ENCODE measurements at regions not wholly inside any gene's neighbourhood (a gene's known extent, or its start where the extent isn't known, plus 50 kb on each side); places are given as distances from the start of the nearest gene placed in this dataset.
"Not testable (repeated sequence)": the region's sequence is repeated elsewhere in the genome, so short reads cannot be mapped to it uniquely, and the experiment has no call there.

DNA sequence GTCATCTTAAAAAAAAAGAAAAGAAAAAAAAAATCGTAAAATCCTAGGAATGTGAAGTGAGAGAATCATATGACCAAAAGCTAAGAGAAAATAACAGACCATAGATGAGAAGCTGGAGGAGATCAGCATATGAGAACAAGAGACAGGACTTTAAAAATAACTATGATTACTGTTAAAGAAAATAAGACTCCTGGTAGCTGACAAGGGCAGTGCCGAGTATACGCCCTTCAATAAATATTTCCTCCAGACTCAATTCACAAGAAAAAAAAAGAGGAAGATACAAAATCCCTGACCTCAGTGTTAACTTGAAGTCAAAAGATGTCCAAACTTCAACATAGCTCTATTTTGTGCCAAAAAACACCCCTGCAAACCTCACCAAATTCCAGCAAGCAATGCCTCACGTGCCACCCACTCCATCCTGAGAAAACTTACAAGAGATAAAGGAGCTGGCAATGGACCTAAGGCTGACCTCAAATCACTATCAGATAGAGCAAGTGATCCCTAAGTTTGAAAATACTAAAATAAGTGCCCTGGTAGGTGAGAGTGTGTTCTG, 817.2 kb downstream of the SOCS6 start:
- Mint-ChIP-seq H3K27me3 (peaks cover 7% of the 10 kb centered on the region), H3K27ac (no peak overlapping the region), H3K4me1 (no peaks in the 10 kb centered on the region), H3K36me3 (no peaks in the 10 kb centered on the region), H3K9me3 (no peaks in the 10 kb centered on the region), H3K4me3 (no peak overlapping the region)
- DNase-seq, result no peak

- no peaks in the 10 kb centered on the region for H3K4me1 Mint-ChIP-seq
- peaks cover 9% of the 10 kb centered on the region for H3K27me3 Mint-ChIP-seq
- no peak overlapping the region for H3K27ac Mint-ChIP-seq
- H3K9me3 Mint-ChIP-seq, result no peaks in the 10 kb centered on the region
- no peak overlapping the region for H3K4me3 Mint-ChIP-seq
- DNase-seq, result no peak
- H3K36me3 Mint-ChIP-seq, result no peaks in the 10 kb centered on the region
Observed at GRCh38 chr18:71105078-71105819, 816.4 kb downstream of the SOCS6 start.

GRCh38 chr18:71079606-71080005, 790.8 kb downstream of the SOCS6 start:
- DNase-seq, result no peak
- Mint-ChIP-seq H3K4me1 (no peaks in the 10 kb centered on the region), H3K9me3 (peaks cover 2% of the 10 kb centered on the region), H3K4me3 (no peak overlapping the region), H3K27me3 (no peaks in the 10 kb centered on the region), H3K27ac (no peak overlapping the region), H3K36me3 (no peaks in the 10 kb centered on the region)

DNA sequence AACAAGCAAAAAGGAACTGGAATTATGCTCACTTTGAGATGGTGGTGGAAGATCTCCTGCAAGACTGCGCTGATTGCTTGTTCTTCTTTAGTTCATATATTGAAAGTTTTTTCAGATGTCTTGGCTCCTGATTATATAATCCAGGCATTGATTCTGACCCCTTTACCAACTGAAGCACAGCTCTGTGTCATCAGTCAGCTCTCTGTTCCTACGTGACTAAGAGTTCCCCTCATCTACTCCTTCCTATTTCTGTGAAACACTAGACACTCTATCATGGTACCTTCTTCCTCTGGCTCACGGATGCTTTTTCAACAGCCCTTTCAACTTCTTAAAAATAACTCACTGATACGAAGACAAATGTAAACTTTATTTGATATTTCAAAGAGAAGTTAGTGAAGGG, 788.6 kb downstream of the SOCS6 start:
- Mint-ChIP-seq H3K36me3 (no peaks in the 10 kb centered on the region), H3K9me3 (no peaks in the 10 kb centered on the region), H3K4me1 (no peaks in the 10 kb centered on the region), H3K27me3 (no peaks in the 10 kb centered on the region), H3K4me3 (no peak overlapping the region), H3K27ac (no peak overlapping the region)
- no peak for DNase-seq

DNA sequence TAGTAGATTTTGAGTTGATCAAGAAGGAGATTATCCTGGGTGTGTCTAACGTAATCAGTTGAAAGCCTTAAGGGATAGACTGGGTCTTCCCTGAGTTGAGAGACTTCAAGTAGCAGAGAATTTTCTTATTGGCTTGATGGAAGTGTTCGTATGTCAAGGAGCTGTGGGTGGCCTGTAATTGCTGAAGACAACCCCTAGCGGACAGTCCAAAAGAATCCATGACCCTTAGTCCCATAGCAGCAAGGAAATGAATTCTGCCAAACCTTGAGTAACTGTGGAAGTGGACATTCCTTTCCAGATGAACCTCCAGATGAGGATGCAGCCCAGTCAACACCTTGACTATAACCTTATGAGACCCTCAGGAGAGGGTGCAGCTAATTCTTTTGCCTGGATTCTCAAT, 786.3 kb downstream of the SOCS6 start:
- Mint-ChIP-seq H3K27me3 (no peaks in the 10 kb centered on the region), H3K4me3 (no peak overlapping the region), H3K27ac (no peak overlapping the region), H3K36me3 (no peaks in the 10 kb centered on the region), H3K9me3 (no peaks in the 10 kb centered on the region), H3K4me1 (no peaks in the 10 kb centered on the region)
- DNase-seq, result no peak

GRCh38 chr18:71068338-71068737, 779.5 kb downstream of the SOCS6 start:
- Mint-ChIP-seq H3K4me1 (no peaks in the 10 kb centered on the region), H3K27me3 (no peaks in the 10 kb centered on the region), H3K36me3 (no peaks in the 10 kb centered on the region), H3K27ac (no peak overlapping the region), H3K9me3 (no peaks in the 10 kb centered on the region), H3K4me3 (no peak overlapping the region)
- no peak for DNase-seq

GRCh38 chr18:71049893-71050292, 761.0 kb downstream of the SOCS6 start:
- Mint-ChIP-seq H3K4me3 (no peak overlapping the region), H3K4me1 (no peaks in the 10 kb centered on the region), H3K9me3 (no peaks in the 10 kb centered on the region), H3K36me3 (no peaks in the 10 kb centered on the region), H3K27me3 (no peaks in the 10 kb centered on the region), H3K27ac (no peak overlapping the region)
- DNase-seq, result no peak

DNA sequence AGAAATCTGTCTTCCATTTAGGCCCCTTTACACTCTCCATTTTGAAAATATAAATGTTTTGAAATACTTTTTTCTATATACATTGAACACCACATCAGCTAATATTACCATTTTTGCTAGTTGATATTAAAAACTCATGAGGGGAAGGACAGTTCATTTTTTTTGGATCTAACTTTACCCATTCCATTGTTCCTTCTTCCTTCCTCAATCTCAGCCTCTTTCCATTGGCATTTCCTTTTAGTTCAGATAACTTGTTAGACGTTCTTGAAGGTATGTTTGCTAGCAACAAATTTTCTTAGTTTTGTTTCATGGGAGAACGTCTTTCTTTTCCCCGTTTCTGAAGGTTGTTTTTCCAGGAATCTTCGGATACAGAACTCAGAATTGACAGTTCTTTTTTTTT, 759.0 kb downstream of the SOCS6 start:
- Mint-ChIP-seq H3K36me3 (no peaks in the 10 kb centered on the region), H3K27me3 (no peaks in the 10 kb centered on the region), H3K9me3 (peaks cover 2% of the 10 kb centered on the region), H3K4me1 (no peaks in the 10 kb centered on the region), H3K27ac (no peak overlapping the region), H3K4me3 (no peak overlapping the region)
- DNase-seq, result no peak

DNA sequence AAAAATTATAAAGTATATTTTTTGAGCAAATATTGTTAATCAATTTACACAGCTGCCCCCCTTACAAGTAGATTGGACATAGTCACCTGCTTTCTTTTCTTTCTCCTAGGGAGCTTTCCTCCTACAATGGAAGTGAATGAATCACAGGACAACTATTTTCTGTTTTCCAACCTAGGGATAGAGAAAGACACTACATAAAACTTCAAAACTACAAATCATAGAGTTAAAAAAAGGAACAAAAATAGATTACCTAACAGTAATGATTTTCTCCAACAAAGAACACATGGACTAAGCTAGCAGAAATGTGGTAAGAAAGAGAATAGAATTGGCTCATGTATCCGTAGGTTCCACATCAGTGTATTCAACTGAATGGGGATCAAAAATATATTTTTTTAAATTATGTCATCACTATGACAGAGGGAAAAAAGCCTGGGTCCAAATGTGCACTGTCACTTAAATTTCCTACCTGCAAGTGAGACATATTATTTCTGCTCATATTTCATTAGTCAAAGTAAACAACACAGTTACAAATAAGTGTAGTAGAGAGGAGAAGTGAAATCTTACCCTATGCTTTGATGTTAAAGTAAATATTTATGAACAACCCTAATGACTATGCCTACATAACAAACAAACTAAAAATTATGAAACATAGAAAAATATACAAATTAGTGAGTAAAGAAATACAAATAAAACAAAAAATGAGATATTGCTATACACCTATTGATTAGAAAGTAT, 756.7 kb downstream of the SOCS6 start:
- peaks cover 2% of the 10 kb centered on the region for H3K9me3 Mint-ChIP-seq
- H3K4me3 Mint-ChIP-seq, result no peak overlapping the region
- H3K27me3 Mint-ChIP-seq, result no peaks in the 10 kb centered on the region
- no peak for DNase-seq
- H3K4me1 Mint-ChIP-seq, result no peaks in the 10 kb centered on the region
- H3K27ac Mint-ChIP-seq, result no peak overlapping the region
- H3K36me3 Mint-ChIP-seq, result no peaks in the 10 kb centered on the region

- DNase-seq, result no peak
- Mint-ChIP-seq H3K27ac (no peak overlapping the region), H3K27me3 (no peaks in the 10 kb centered on the region), H3K4me1 (no peaks in the 10 kb centered on the region), H3K36me3 (no peaks in the 10 kb centered on the region), H3K4me3 (no peak overlapping the region), H3K9me3 (peaks cover 2% of the 10 kb centered on the region)
Observed at GRCh38 chr18:71040161-71040560, 751.3 kb downstream of the SOCS6 start.

- H3K27ac Mint-ChIP-seq, result no peak overlapping the region
- no peak overlapping the region for H3K4me3 Mint-ChIP-seq
- no peak for DNase-seq
- no peaks in the 10 kb centered on the region for H3K36me3 Mint-ChIP-seq
- no peaks in the 10 kb centered on the region for H3K4me1 Mint-ChIP-seq
- H3K9me3 Mint-ChIP-seq, result no peaks in the 10 kb centered on the region
- H3K27me3 Mint-ChIP-seq, result no peaks in the 10 kb centered on the region
Observed at GRCh38 chr18:71038196-71038595, 749.4 kb downstream of the SOCS6 start.

DNA sequence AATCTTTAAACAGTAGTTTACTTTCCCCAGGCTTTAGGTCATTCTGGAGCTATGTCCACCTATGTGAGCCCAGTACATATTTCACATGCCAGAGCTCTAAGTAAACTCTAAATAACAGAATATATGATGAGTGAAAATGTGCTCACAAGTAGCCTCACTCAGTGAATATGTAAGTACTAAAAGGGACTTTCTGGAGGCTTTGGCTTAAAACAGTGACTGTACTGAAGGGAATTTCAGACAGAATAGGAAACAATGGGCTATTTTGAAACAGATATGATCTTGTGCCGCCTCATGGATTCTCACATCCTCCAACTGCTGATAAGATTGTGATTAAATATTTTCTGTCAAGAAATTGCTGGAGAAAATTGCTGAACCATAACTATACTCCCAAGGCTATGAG, 747.9 kb downstream of the SOCS6 start:
- no peak for DNase-seq
- no peaks in the 10 kb centered on the region for H3K4me1 Mint-ChIP-seq
- H3K9me3 Mint-ChIP-seq, result no peaks in the 10 kb centered on the region
- H3K36me3 Mint-ChIP-seq, result no peaks in the 10 kb centered on the region
- no peak overlapping the region for H3K4me3 Mint-ChIP-seq
- no peak overlapping the region for H3K27ac Mint-ChIP-seq
- H3K27me3 Mint-ChIP-seq, result no peaks in the 10 kb centered on the region

- not testable (repeated sequence) for H3K4me1 Mint-ChIP-seq, H3K36me3 Mint-ChIP-seq, H3K4me3 Mint-ChIP-seq, H3K9me3 Mint-ChIP-seq, H3K27ac Mint-ChIP-seq, H3K27me3 Mint-ChIP-seq, DNase-seq
Observed at GRCh38 chr18:71031296-71032191, 742.7 kb downstream of the SOCS6 start.

DNA sequence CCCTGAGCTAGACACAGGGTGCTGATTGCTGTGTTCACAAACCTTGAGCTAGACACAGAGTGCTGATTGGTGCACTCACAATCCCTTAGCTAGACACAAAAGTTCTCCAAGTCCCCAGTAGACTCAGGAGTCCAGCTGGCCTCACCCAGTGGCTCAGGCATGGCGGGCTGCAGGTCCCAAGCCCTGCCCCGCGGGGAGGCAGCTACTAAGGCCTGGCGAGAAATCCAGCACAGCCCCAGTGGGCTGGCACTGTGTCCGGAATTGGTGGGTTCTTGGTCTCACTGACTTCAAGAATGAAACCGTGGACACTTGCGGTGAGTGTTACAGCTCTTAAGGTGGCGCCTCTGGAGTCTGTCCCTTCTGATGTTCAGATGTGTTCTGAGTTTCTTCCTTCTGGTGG, 741.2 kb downstream of the SOCS6 start:
- not testable (repeated sequence) for H3K27ac Mint-ChIP-seq, H3K4me3 Mint-ChIP-seq, H3K4me1 Mint-ChIP-seq, H3K36me3 Mint-ChIP-seq, H3K9me3 Mint-ChIP-seq, DNase-seq, H3K27me3 Mint-ChIP-seq

- H3K27me3 Mint-ChIP-seq, result no peaks in the 10 kb centered on the region
- no peaks in the 10 kb centered on the region for H3K36me3 Mint-ChIP-seq
- H3K9me3 Mint-ChIP-seq, result peaks cover 4% of the 10 kb centered on the region
- H3K4me1 Mint-ChIP-seq, result no peaks in the 10 kb centered on the region
- H3K4me3 Mint-ChIP-seq, result no peak overlapping the region
- H3K27ac Mint-ChIP-seq, result no peak overlapping the region
- no peak for DNase-seq
Observed at GRCh38 chr18:71028285-71028762, 739.5 kb downstream of the SOCS6 start.
